ENCODE measurements at regions not wholly inside any gene's neighbourhood (a gene's known extent, or its start where the extent isn't known, plus 50 kb on each side); places are given as distances from the start of the nearest gene placed in this dataset.

DNA sequence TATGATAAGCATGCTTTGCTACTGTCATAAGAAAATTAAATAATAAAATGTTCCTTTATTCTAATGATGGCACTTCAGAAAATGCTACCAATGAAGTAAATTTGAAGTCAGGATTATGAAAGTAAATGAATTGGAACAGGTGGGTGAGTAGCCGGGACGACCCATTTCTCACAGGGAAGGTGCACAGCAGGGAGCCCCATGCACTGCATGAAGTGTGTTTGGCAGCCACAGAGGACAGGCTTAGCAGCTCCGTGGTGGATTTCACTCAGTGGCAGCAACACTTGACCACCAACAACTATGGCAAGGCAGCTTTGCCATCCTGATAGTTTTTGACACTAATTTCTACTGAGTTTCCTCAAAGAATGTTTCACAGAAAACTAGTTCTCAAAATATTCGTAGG is 146.3 kb downstream of the ATL2 start:
- no peak overlapping the region for H3K4me3 ChIP-seq
- no peaks in the 10 kb centered on the region for H3K36me3 ChIP-seq
- no peaks in the 10 kb centered on the region for H3K9me3 ChIP-seq
- TF ChIP-seq, protein P1, sequence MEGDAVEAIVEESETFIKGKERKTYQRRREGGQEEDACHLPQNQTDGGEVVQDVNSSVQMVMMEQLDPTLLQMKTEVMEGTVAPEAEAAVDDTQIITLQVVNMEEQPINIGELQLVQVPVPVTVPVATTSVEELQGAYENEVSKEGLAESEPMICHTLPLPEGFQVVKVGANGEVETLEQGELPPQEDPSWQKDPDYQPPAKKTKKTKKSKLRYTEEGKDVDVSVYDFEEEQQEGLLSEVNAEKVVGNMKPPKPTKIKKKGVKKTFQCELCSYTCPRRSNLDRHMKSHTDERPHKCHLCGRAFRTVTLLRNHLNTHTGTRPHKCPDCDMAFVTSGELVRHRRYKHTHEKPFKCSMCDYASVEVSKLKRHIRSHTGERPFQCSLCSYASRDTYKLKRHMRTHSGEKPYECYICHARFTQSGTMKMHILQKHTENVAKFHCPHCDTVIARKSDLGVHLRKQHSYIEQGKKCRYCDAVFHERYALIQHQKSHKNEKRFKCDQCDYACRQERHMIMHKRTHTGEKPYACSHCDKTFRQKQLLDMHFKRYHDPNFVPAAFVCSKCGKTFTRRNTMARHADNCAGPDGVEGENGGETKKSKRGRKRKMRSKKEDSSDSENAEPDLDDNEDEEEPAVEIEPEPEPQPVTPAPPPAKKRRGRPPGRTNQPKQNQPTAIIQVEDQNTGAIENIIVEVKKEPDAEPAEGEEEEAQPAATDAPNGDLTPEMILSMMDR (IDR thresholded peaks at IDR 0.05): no peak
- ATAC-seq: no peak
- no peak for DNase-seq
- no peaks in the 10 kb centered on the region for H3K4me1 ChIP-seq
- H3K27me3 ChIP-seq: no peaks in the 10 kb centered on the region
- H3K27ac ChIP-seq: no peak overlapping the region
- intact Hi-C loops (cut with DNase I): no loop called here

DNA sequence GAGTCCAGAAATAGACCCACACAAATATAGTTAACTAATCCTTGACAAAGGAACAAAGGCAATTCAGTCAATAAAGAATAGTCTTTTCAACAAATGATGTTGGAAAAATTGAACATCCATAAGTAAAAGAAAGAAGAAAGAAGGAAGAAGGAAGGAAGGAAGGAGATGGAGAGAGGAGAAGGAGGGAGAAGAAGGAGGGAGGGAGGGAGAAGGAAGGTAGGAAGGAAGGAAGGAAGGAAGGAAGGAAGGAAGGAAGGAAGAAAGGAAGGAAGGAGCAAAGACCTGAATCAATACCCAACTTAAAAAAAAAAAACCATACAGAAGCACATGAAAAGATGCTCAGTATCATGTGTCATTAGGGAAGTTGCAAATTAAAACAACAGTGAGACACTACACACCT is 148.3 kb downstream of the ATL2 start:
- no peak for DNase-seq
- H3K4me1 ChIP-seq: no peaks in the 10 kb centered on the region
- H3K4me3 ChIP-seq: no peak overlapping the region
- TF ChIP-seq, protein P1 (IDR thresholded peaks at IDR 0.05): no peak
- H3K27me3 ChIP-seq: no peaks in the 10 kb centered on the region
- H3K36me3 ChIP-seq: no peaks in the 10 kb centered on the region
- no peak overlapping the region for H3K27ac ChIP-seq
- intact Hi-C loops (cut with DNase I): no loop called here
- no peaks in the 10 kb centered on the region for H3K9me3 ChIP-seq
- ATAC-seq: no peak

DNA sequence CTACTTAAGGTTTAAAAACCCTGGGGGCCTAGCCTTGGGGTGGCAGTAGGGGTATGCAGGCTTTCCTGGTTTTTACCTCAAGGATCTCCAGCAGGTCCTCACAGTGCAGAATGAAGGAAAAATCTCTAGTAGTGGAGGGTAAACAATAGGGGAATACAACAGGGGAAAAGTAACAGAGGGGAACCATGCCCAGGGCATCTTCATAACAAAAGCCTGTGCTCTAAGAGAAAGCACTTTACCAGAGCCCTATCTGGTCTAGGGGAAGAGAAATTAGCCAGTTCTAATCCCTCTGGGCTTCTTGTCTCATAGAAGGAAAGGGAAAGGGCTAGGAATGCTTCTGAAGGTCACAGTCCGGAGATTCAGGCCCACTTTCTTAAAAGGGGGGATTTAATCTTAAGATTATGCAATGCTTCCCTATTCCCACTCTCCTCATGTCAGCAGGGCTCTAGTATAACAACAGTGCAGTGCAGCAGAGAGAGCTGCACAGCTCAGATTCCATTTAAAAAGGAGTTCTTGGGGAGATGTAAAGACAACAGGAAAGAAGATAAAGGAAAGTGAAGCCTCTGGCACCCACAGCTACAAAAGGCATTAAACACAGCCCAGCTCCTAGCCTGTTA is 149.0 kb upstream of the CYP1B1 start:
- no peak overlapping the region for H3K4me3 ChIP-seq
- no peaks in the 10 kb centered on the region for H3K27me3 ChIP-seq
- ATAC-seq (no peak), DNase-seq (no peak)
- intact Hi-C loops (cut with DNase I): no loop called here
- TF ChIP-seq, protein P1 (IDR thresholded peaks at IDR 0.05): no peak
- no peak overlapping the region for H3K27ac ChIP-seq
- no peaks in the 10 kb centered on the region for H3K4me1 ChIP-seq
- no peaks in the 10 kb centered on the region for H3K36me3 ChIP-seq
- H3K9me3 ChIP-seq: no peaks in the 10 kb centered on the region

DNA sequence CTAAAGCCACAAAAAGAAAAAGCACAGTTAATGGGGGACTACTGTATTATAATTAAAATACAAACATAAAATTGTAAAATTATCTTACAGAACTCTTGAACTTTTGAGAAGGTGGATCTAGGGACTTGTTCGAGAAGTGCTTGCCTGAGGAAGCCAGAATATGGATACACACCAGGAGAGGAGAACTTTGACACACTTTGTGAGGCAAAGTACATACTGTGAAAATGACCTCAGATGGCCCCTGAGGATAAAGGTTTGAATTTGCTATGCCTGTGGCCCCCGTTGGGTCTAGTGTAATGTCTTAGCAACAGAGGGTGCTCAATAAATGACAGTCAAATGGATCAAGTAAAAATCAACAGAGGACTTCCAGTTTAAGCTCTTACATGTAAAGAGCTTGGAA is 148.2 kb upstream of the CYP1B1 start:
- no peaks in the 10 kb centered on the region for H3K9me3 ChIP-seq
- no peak overlapping the region for H3K27ac ChIP-seq
- DNase-seq (no peak), ATAC-seq (no peak)
- H3K36me3 ChIP-seq: no peaks in the 10 kb centered on the region
- no peak overlapping the region for H3K4me3 ChIP-seq
- H3K4me1 ChIP-seq: no peaks in the 10 kb centered on the region
- intact Hi-C loops (cut with DNase I): no loop called here
- TF ChIP-seq, protein P1 (IDR thresholded peaks at IDR 0.05): no peak
- no peaks in the 10 kb centered on the region for H3K27me3 ChIP-seq

DNA sequence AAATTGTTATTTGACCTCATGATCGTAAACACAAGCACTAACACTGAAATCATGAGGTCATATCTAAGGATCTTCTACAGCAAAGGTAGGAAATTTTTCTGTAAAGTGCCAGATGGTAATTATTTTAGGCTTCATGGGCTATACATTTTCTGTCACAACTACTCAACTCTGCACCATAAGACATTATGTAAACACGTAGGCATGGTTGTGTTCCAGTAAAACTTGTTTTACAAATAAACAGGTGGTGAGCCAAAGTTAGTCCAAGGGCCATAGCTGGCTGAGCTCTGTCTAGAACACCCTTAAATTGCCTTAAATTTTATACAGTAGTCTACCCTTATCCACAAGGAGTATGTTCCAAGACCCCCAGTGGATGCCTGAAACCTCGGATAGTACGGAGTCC is 147.3 kb upstream of the CYP1B1 start:
- TF ChIP-seq, protein P1 (IDR thresholded peaks at IDR 0.05): no peak

DNA sequence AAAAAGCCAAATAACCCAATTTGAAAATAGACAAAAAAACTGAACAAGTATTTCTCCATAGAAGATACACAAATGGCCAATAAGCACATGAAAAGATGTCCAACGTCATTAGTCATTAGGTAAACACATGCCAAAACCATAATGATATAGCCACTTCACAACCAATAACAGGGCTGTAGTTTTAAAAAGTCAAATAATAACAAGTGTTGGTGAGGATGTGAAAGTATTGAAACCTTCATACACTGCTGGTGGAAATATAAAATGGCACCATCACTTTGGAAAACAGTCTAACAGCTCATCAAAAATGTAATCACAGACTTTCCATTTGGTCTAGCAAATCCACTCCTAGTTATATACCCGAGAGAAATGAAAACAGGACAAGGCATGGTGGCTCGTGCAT is 144.2 kb upstream of the CYP1B1 start:
- ATAC-seq (no peak), DNase-seq (no peak)
- no peaks in the 10 kb centered on the region for H3K27me3 ChIP-seq
- no peaks in the 10 kb centered on the region for H3K4me1 ChIP-seq
- intact Hi-C loops (cut with DNase I): no loop called here
- TF ChIP-seq, protein P1 (IDR thresholded peaks at IDR 0.05): no peak
- H3K4me3 ChIP-seq: no peak overlapping the region
- no peaks in the 10 kb centered on the region for H3K9me3 ChIP-seq
- no peak overlapping the region for H3K27ac ChIP-seq
- H3K36me3 ChIP-seq: no peaks in the 10 kb centered on the region

More for the DNA sequence above, 147.3 kb upstream of the CYP1B1 start:
- DNase-seq: no peak
- intact Hi-C loops (cut with DNase I): no loop called here
- Histone ChIP-seq H3K9me3 (no peaks in the 10 kb centered on the region), H3K4me1 (no peaks in the 10 kb centered on the region), H3K27ac (no peak overlapping the region), H3K36me3 (no peaks in the 10 kb centered on the region), H3K27me3 (no peaks in the 10 kb centered on the region), H3K4me3 (no peak overlapping the region)
- no peak for ATAC-seq

Data from upper lobe of right lung (tissue), 1 donor.